Adipocyte (in vitro differentiated cells): ENCODE measurements at regions not wholly inside any gene's neighbourhood (a gene's known extent, or its start where the extent isn't known, plus 50 kb on each side); places are given as distances from the start of the nearest gene placed in this dataset.

Experiments
- DNase-seq: peaks from one replicate; pipeline ENCODE4 v3.0.0-alpha.2; 2015; ENCODE audit warnings: low read depth
- H3K27me3 ChIP-seq: replicated peaks from 2 replicates; pipeline ENCODE4 v1.7.0; 2013; ENCODE audit warnings: mild to moderate bottlenecking, low read length, moderate library complexity; ENCODE audit not compliant: control insufficient read depth, insufficient read depth
- H3K36me3 ChIP-seq: 2 replicates; pipeline ENCODE4 v1.7.0; 2013; ENCODE audit warnings: low read length, mild to moderate bottlenecking, moderate library complexity; ENCODE audit not compliant: control insufficient read depth, insufficient read depth, severe bottlenecking
- H3K4me1 ChIP-seq: 2 replicates; pipeline ENCODE4 v1.7.0; 2013; ENCODE audit warnings: mild to moderate bottlenecking, low read length, moderate library complexity; ENCODE audit not compliant: control insufficient read depth, insufficient read depth
- H3K4me3 ChIP-seq: 2 replicates; pipeline ENCODE4 v1.7.0; 2013; ENCODE audit warnings: mild to moderate bottlenecking, low read length, moderate library complexity
- H3K9ac ChIP-seq: 2 replicates; pipeline ENCODE4 v1.7.0; 2013; ENCODE audit warnings: mild to moderate bottlenecking, low read length, moderate library complexity
- H3K9me3 ChIP-seq: 2 replicates; pipeline ENCODE4 v1.7.0; 2013; ENCODE audit warnings: mild to moderate bottlenecking, low read length, moderate library complexity; ENCODE audit not compliant: control insufficient read depth

DNA sequence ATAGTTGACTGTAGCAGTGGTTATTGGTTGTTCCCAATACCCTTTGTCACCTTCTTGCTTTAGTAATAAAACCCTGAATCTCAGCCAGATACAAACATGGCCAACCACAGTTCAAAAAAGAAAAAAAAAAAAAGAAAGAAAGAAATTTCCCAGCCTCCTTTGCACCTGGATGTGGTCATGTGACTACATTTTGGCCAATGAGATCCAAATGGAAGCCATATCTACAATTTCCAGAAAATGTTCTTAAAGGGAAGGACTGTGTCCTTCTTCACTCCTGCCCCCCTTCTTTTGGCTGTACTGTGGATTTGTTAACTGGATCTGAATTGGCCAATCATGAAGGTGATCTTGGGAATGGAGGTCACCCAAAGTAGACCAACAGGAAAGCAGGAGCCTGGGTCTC is 141.9 kb downstream of the SOX9 start:
- Histone ChIP-seq H3K9ac (no peak overlapping the region), H3K36me3 (no peaks in the 10 kb centered on the region), H3K9me3 (no peaks in the 10 kb centered on the region), H3K4me3 (no peak overlapping the region), H3K27me3 (peaks cover 15% of the 10 kb centered on the region), H3K4me1 (no peaks in the 10 kb centered on the region)
- DNase-seq, result no peak

GRCh38 chr17:72264682-72265405 is 144.0 kb downstream of the SOX9 start:
- Histone ChIP-seq H3K4me3 (no peak overlapping the region), H3K27me3 (peaks cover 15% of the 10 kb centered on the region), H3K9ac (no peak overlapping the region), H3K4me1 (no peaks in the 10 kb centered on the region), H3K36me3 (no peaks in the 10 kb centered on the region), H3K9me3 (no peaks in the 10 kb centered on the region)
- DNase-seq, result no peak

- H3K4me3 ChIP-seq, result no peak overlapping the region
- H3K36me3 ChIP-seq, result no peaks in the 10 kb centered on the region
- no peak for DNase-seq
- H3K27me3 ChIP-seq, result peaks cover 15% of the 10 kb centered on the region
- H3K9me3 ChIP-seq, result no peaks in the 10 kb centered on the region
- H3K4me1 ChIP-seq, result peaks cover 8% of the 10 kb centered on the region
- H3K9ac ChIP-seq, result no peak overlapping the region
These were observed 145.4 kb downstream of the SOX9 start for GRCh38 chr17:72266112-72266775.

DNA sequence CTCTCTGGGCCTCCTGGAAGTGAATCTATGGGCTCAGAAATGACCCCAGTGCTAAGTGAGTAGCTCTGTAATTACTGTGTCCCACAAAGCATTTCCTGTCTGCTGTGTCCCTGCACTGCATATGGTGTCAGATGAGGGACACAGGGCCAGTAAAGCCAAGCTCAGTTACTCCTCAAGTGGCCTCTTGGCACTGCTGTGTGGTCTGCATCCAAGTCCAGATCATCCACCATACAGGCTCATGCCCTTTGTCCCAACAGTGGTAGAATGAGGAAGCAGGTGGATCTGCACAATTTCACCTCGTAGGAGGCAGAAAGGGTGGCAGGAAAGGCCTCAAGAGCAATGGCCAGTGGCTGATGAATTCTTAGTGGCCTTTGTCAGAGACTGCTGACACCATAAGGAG is 146.8 kb downstream of the SOX9 start:
- H3K9ac ChIP-seq, result no peak overlapping the region
- H3K4me3 ChIP-seq, result no peak overlapping the region

GRCh38 chr17:72268431-72268830 is 147.6 kb downstream of the SOX9 start:
- DNase-seq, result no peak
- H3K4me3 ChIP-seq, result no peak overlapping the region
- H3K9me3 ChIP-seq, result no peaks in the 10 kb centered on the region
- H3K36me3 ChIP-seq, result no peaks in the 10 kb centered on the region
- H3K27me3 ChIP-seq, result peaks cover 21% of the 10 kb centered on the region
- H3K4me1 ChIP-seq, result peaks cover 8% of the 10 kb centered on the region
- no peak overlapping the region for H3K9ac ChIP-seq

More for the DNA sequence above, 146.8 kb downstream of the SOX9 start:
- H3K36me3 ChIP-seq, result no peaks in the 10 kb centered on the region
- H3K27me3 ChIP-seq, result peaks cover 18% of the 10 kb centered on the region
- DNase-seq, result no peak
- no peaks in the 10 kb centered on the region for H3K9me3 ChIP-seq
- H3K4me1 ChIP-seq, result peaks cover 8% of the 10 kb centered on the region

- Histone ChIP-seq H3K27me3 (peaks cover 16% of the 10 kb centered on the region), H3K9me3 (no peaks in the 10 kb centered on the region), H3K9ac (no peak overlapping the region), H3K36me3 (no peaks in the 10 kb centered on the region), H3K4me1 (peaks cover 8% of the 10 kb centered on the region), H3K4me3 (no peak overlapping the region)
- DNase-seq, result no peak
These were observed 149.6 kb downstream of the SOX9 start for GRCh38 chr17:72270273-72270924.

DNA sequence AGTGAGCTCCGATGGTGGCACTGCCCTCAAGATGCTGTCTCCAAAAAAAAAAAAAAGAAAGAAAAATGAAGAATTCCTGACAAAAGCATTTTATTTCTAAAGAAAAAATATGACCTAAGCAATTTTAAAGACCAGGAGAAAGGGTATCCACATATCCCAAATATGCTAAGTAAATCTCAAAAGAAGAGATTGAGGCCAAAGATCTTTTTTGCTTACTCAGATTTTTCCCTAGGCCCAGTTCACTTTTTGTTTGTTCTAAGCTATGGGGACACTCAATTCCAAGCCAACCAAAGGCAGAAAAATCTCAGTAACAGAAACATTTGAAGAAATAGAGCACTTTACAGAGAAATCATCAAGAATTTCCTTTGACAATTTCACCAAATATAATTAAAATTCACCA is 150.8 kb downstream of the SOX9 start:
- H3K27me3 ChIP-seq, result peaks cover 12% of the 10 kb centered on the region
- H3K4me3 ChIP-seq, result no peak overlapping the region
- no peak for DNase-seq
- no peaks in the 10 kb centered on the region for H3K36me3 ChIP-seq
- no peak overlapping the region for H3K9ac ChIP-seq
- H3K9me3 ChIP-seq, result no peaks in the 10 kb centered on the region
- H3K4me1 ChIP-seq, result peaks cover 8% of the 10 kb centered on the region

- no peak for DNase-seq
- H3K9me3 ChIP-seq, result no peaks in the 10 kb centered on the region
- H3K27me3 ChIP-seq, result peaks cover 12% of the 10 kb centered on the region
- no peaks in the 10 kb centered on the region for H3K36me3 ChIP-seq
- no peak overlapping the region for H3K9ac ChIP-seq
- no peak overlapping the region for H3K4me3 ChIP-seq
- peaks cover 8% of the 10 kb centered on the region for H3K4me1 ChIP-seq
These were observed 152.7 kb downstream of the SOX9 start for GRCh38 chr17:72273289-72274056.

DNA sequence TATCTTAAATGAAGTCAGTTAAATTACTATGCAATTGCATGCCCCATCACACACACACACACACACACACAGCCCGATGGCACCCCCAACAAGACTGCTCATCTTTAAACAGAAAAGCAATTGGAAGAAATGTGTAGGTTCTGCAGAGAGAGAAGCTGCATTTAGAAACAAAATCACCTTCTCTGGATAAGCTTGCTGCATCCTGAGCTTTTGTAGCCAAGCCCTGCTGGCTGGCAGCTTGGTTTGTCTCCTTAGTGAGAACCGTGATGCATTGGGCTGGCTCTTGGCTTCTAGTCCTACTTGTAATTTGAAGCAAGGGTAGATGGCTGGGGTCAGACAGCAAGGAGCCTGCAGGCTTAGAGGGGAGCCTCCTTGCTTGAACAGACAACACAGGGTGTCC is 153.8 kb downstream of the SOX9 start:
- Histone ChIP-seq H3K36me3 (no peaks in the 10 kb centered on the region), H3K9me3 (no peaks in the 10 kb centered on the region), H3K27me3 (peaks cover 12% of the 10 kb centered on the region), H3K4me1 (peaks cover 8% of the 10 kb centered on the region), H3K9ac (no peak overlapping the region), H3K4me3 (no peak overlapping the region)
- no peak for DNase-seq

- Histone ChIP-seq H3K9ac (no peak overlapping the region), H3K9me3 (no peaks in the 10 kb centered on the region), H3K27me3 (peaks cover 7% of the 10 kb centered on the region), H3K4me3 (no peak overlapping the region), H3K4me1 (no peaks in the 10 kb centered on the region), H3K36me3 (no peaks in the 10 kb centered on the region)
- DNase-seq, result no peak
These were observed 160.1 kb downstream of the SOX9 start for GRCh38 chr17:72280881-72281280.

DNA sequence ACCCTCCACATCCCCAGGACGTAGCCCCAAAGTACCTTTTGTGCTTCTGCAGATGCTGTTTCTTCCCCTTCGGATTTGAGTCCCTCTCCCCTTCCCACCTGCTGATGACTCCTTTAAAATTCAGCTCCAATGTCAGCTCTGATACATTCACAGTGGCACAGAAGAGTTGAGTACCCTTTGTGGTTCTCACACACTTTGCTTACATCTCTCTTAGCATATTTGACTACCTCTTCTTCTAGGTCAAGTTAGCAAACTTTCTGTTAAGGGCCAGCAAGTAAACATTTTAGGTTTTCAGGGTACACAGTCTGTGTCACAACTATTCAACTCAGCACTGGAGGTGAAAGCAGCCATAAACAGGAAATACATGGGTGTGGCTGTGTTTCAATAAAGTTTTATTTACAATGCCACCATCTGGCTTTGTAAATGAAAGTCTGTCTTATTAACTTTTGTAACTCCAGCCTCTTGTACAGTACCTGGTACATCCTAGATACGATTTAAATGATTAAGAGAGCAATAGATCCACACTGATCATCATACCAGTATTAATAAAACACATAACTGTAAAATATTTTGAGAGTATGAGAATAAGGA is 161.7 kb downstream of the SOX9 start:
- Histone ChIP-seq H3K27me3 (peaks cover 7% of the 10 kb centered on the region), H3K9me3 (no peaks in the 10 kb centered on the region), H3K9ac (no peak overlapping the region), H3K4me1 (no peaks in the 10 kb centered on the region), H3K4me3 (no peak overlapping the region), H3K36me3 (no peaks in the 10 kb centered on the region)
- no peak for DNase-seq
